ENCODE measurements at regions not wholly inside any gene's neighbourhood (a gene's known extent, or its start where the extent isn't known, plus 50 kb on each side); places are given as distances from the start of the nearest gene placed in this dataset.

GRCh38 chr7:124179641-124180040 is 146.8 kb upstream of the TMEM229A start:
- Histone ChIP-seq H2AFZ (ENCODE audit: low read length) (no peak overlapping the region), H4K20me1 (ENCODE audit: insufficient read depth, low read length) (no peaks in the 10 kb centered on the region), H3K36me3 (replicated peaks in 1 of 2; ENCODE audit: control insufficient read depth in 1 of 2, insufficient read depth in 2 of 2, low read length in 2 of 2) (no peaks in the 10 kb centered on the region), H3K27me3 (ENCODE audit: control insufficient read depth in 1 of 2, insufficient read depth in 2 of 2, low read length in 2 of 2) (no peaks in the 10 kb centered on the region), H3K4me3 (replicated peaks in 1 of 3; ENCODE audit: insufficient read depth in 1 of 3, low read depth in 2 of 3, low read length in 3 of 3) (no peak overlapping the region), H3K79me2 (ENCODE audit: insufficient read depth, low read length) (no peaks in the 10 kb centered on the region), H3K27ac (ENCODE audit: extremely low read length, insufficient read depth, low read length) (no peak overlapping the region), H3K4me1 (ENCODE audit: insufficient read depth, low read length) (no peaks in the 10 kb centered on the region), H3K9ac (ENCODE audit: insufficient read depth, low read depth, low read length) (no peak overlapping the region), H3K4me2 (ENCODE audit: low read depth, low read length) (no peak overlapping the region), H3K9me3 (ENCODE audit: low read length) (no peaks in the 10 kb centered on the region)
- no peak for DNase-seq (ENCODE audit: low spot score)
- TF ChIP-seq, protein P1, sequence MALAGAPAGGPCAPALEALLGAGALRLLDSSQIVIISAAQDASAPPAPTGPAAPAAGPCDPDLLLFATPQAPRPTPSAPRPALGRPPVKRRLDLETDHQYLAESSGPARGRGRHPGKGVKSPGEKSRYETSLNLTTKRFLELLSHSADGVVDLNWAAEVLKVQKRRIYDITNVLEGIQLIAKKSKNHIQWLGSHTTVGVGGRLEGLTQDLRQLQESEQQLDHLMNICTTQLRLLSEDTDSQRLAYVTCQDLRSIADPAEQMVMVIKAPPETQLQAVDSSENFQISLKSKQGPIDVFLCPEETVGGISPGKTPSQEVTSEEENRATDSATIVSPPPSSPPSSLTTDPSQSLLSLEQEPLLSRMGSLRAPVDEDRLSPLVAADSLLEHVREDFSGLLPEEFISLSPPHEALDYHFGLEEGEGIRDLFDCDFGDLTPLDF (CRISPR knock-in tag; IDR thresholded peaks at IDR 0.05), result no peak
- TF ChIP-seq ZSCAN30 (CRISPR knock-in tag; IDR thresholded peaks at IDR 0.05) (no peak), ZNF660 (CRISPR knock-in tag; IDR thresholded peaks at IDR 0.05; ENCODE audit: borderline replicate concordance, low read depth) (no peak), HOMEZ (CRISPR knock-in tag; IDR thresholded peaks at IDR 0.05; ENCODE audit: low read depth) (no peak)
- POLR2A ChIA-PET, result no interaction called here
- WGBS (ENCODE audit: low lambda C conversion rate), result 35% methylated on average over 2 of the region's 2 CpGs
- intact Hi-C loops (cut with micrococcal nuclease; ENCODE audit: unreplicated experiment), result no loop called here
- in situ Hi-C loops (cut with HindIII; ENCODE audit: extremely low pct_ligation_motif_present, low pct_unique_long_range_greater_than_20kb), result no loop called here
- BruUV-seq (replicated peaks), result no TSS peak
- CTCF ChIA-PET (ENCODE audit: low intra/inter-chr PET ratio, low total read pairs), result no interaction called here
- ATAC-seq, result no peak
- FAIRE-seq, result no peak

DNA sequence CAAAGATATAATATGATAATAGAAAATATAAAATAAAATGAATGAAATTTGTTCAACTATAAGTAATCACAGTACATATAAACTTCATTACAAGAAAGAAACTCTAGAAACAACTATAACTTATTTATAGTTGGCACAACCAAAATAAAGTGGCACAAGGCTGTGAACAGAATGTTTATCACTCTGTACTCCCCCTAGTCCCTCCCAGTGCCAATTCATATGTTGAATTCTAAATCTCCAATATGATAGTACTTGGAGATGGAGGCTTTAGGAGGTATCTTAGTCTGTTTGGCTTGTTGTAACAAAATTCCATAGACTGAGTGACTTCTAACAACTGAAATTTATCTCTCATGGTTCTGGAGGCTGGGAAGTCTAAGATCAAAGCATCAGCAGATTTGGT is 145.0 kb upstream of the TMEM229A start:
- no peak overlapping the region for H3K9ac ChIP-seq (ENCODE audit: insufficient read depth, low read depth, low read length)
- TF ChIP-seq LCORL (IDR thresholded peaks at IDR 0.05), result no peak
- no peak for TF ChIP-seq LCORL (CRISPR knock-in tag; IDR thresholded peaks at IDR 0.05)
- no peak for TF ChIP-seq JUND (CRISPR knock-in tag; IDR thresholded peaks at IDR 0.05)
- no peak for TF ChIP-seq PHF5A (CRISPR knock-in tag; IDR thresholded peaks at IDR 0.05; ENCODE audit: low read depth, unreplicated experiment)
- no peak for TF ChIP-seq DBP (CRISPR knock-in tag; IDR thresholded peaks at IDR 0.05; ENCODE audit: not compliant biosample characterization)
- TF ChIP-seq KMT2A (CRISPR knock-in tag; IDR thresholded peaks at IDR 0.05), result no peak
- TF ChIP-seq TP53 (CRISPR knock-in tag; conservative IDR thresholded peaks at IDR 0.05), result no peak
- no peak for TF ChIP-seq FOXO1 (CRISPR knock-in tag; IDR thresholded peaks at IDR 0.05)
- TF ChIP-seq BRCA1 (CRISPR knock-in tag; IDR thresholded peaks at IDR 0.05), result no peak
- no peak for TF ChIP-seq JARID2 (CRISPR knock-in tag; IDR thresholded peaks at IDR 0.05; ENCODE audit: insufficient replicate concordance)
- TF ChIP-seq ZNF3 (CRISPR knock-in tag; IDR thresholded peaks at IDR 0.05), result no peak
- no peak for TF ChIP-seq ATF3 (CRISPR knock-in tag; IDR thresholded peaks at IDR 0.05)
- no peak for TF ChIP-seq ZBTB3 (CRISPR knock-in tag; IDR thresholded peaks at IDR 0.05; ENCODE audit: borderline replicate concordance, low read depth)
- ChIA-PET POLR2A (no interaction called here), CTCF (ENCODE audit: low intra/inter-chr PET ratio, low total read pairs) (no interaction called here)
- H3K4me3 ChIP-seq (replicated peaks in 1 of 3; ENCODE audit: insufficient read depth in 1 of 3, low read depth in 2 of 3, low read length in 3 of 3), result no peak overlapping the region
- intact Hi-C loops (cut with micrococcal nuclease; ENCODE audit: unreplicated experiment) (no loop called here), in situ Hi-C loops (cut with HindIII; ENCODE audit: extremely low pct_ligation_motif_present, low pct_unique_long_range_greater_than_20kb) (no loop called here)
- no peak for ATAC-seq
- no peaks in the 10 kb centered on the region for H3K79me2 ChIP-seq (ENCODE audit: insufficient read depth, low read length)
- H3K27me3 ChIP-seq (ENCODE audit: control insufficient read depth in 1 of 2, insufficient read depth in 2 of 2, low read length in 2 of 2), result no peaks in the 10 kb centered on the region
- no peaks in the 10 kb centered on the region for H4K20me1 ChIP-seq (ENCODE audit: insufficient read depth, low read length)
- DNase-seq (ENCODE audit: low spot score), result no peak
- BruUV-seq (replicated peaks), result no TSS peak
- no peaks in the 10 kb centered on the region for H3K4me1 ChIP-seq (ENCODE audit: insufficient read depth, low read length)
- H3K27ac ChIP-seq (ENCODE audit: extremely low read length, insufficient read depth, low read length), result no peak overlapping the region
- H2AFZ ChIP-seq (ENCODE audit: low read length), result no peak overlapping the region
- FAIRE-seq, result no peak
- H3K9me3 ChIP-seq (ENCODE audit: low read length), result no peaks in the 10 kb centered on the region
- no peak overlapping the region for H3K4me2 ChIP-seq (ENCODE audit: low read depth, low read length)
- H3K36me3 ChIP-seq (replicated peaks in 1 of 2; ENCODE audit: control insufficient read depth in 1 of 2, insufficient read depth in 2 of 2, low read length in 2 of 2), result no peaks in the 10 kb centered on the region
